HepG2 (cell line): ENCODE measurements at regions not wholly inside any gene's neighbourhood (a gene's known extent, or its start where the extent isn't known, plus 50 kb on each side); places are given as distances from the start of the nearest gene placed in this dataset.

Experiments
- ATAC-seq: fragments of 200-7000 bp; cut with Tn5 transposase; 3 replicates; pipeline ENCODE4 v1.9.1; 2020; ENCODE audit warnings: mild to moderate bottlenecking, moderate library complexity
- BruUV-seq: library from RNA; stranded (reverse); fragments of 400-500 nt; replicated peaks from 2 replicates; lab custom pipeline; 2021; lab: Mats Ljungman, UMichigan
- CTCF ChIA-PET: fragments of 300-600 bp; formaldehyde crosslinking; extraction: SDS; loops from one replicate; lab custom pipeline; 2021; ENCODE audit warnings: low total read pairs, inconsistent platforms, low intra/inter-chr PET ratio; lab: Yijun Ruan, JAX
- POLR2A ChIA-PET: fragments of 350-600 bp; sonication (Branson Sonifier 250); formaldehyde crosslinking; loops from one replicate; lab custom pipeline; 2020; ENCODE audit warnings: antibody characterized with exemption, inconsistent platforms; lab: Yijun Ruan, JAX
- DNase-seq: peaks from one replicate; pipeline ENCODE4 v3.0.0-alpha.2; 2015; ENCODE audit warnings: low spot score
- FAIRE-seq: peaks from 3 replicates; lab custom pipeline; 2011; peaks lifted over from hg19 to GRCh38; lab: Jason Lieb, UNC
- H2AFZ ChIP-seq: one replicate; pipeline ENCODE4 v1.6.1; 2011; ENCODE audit warnings: low read length, inconsistent platforms
- H3K27ac ChIP-seq: fragments of 300-600 bp; 3 replicates; pipeline ENCODE4 v1.8.0; 2011; ENCODE audit warnings: mixed run types, mild to moderate bottlenecking, mixed read lengths, low read length, inconsistent platforms; ENCODE audit not compliant: insufficient read depth; ENCODE audit errors: extremely low read length
- H3K27me3 ChIP-seq, 2 experiments: fragments of 200-600 bp in 1 of 2; 2 replicates in 1 of 2; 3 replicates in 1 of 2; pipeline versions ENCODE4 v1.6.0 to v1.8.0; 2011; ENCODE audit warnings: low read length in 2 of 2, mild to moderate bottlenecking in 2 of 2, moderate library complexity in 2 of 2, inconsistent platforms in 1 of 2; ENCODE audit not compliant: insufficient read depth in 2 of 2, control insufficient read depth in 1 of 2
- H3K36me3 ChIP-seq, 2 experiments: fragments of 200-600 bp in 1 of 2; replicated peaks in 1 of 2; 2 replicates in 1 of 2; 3 replicates in 1 of 2; pipeline versions ENCODE4 v1.5.1 to v1.8.0; 2011; ENCODE audit warnings: low read length in 2 of 2, inconsistent platforms in 1 of 2; ENCODE audit not compliant: insufficient read depth in 2 of 2, control insufficient read depth in 1 of 2
- H3K4me1 ChIP-seq: 2 replicates; pipeline ENCODE4 v1.5.1; 2012; ENCODE audit warnings: low read length, inconsistent platforms; ENCODE audit not compliant: insufficient read depth
- H3K4me2 ChIP-seq: 2 replicates; pipeline ENCODE4 v1.6.0; 2011; ENCODE audit warnings: low read depth, low read length, inconsistent platforms
- H3K4me3 ChIP-seq, 3 experiments: fragments of 200-600 bp in 1 of 3; sonication (generic), shearing (Covaris generic) in 1 of 3; replicated peaks in 1 of 3; 2 replicates each; pipeline ENCODE4 v1.5.1; 2011 to 2016; ENCODE audit warnings: low read length in 3 of 3, inconsistent platforms in 2 of 3, low read depth in 2 of 3, mild to moderate bottlenecking in 2 of 3, control low read depth in 1 of 3, mixed read lengths in 1 of 3; ENCODE audit not compliant: insufficient read depth in 1 of 3
- H3K79me2 ChIP-seq: one replicate; pipeline ENCODE4 v1.6.1; 2011; ENCODE audit warnings: low read length, inconsistent platforms; ENCODE audit not compliant: insufficient read depth
- H3K9ac ChIP-seq: 2 replicates; pipeline ENCODE4 v1.6.0; 2011; ENCODE audit warnings: mild to moderate bottlenecking, low read depth, low read length, inconsistent platforms; ENCODE audit not compliant: insufficient read depth
- H3K9me3 ChIP-seq: 2 replicates; pipeline ENCODE4 v1.5.1; 2012; ENCODE audit warnings: mild to moderate bottlenecking, low read length
- H4K20me1 ChIP-seq: 2 replicates; pipeline ENCODE4 v1.6.0; 2011; ENCODE audit warnings: inconsistent platforms, mild to moderate bottlenecking, low read length, moderate library complexity; ENCODE audit not compliant: insufficient read depth
- MAFF ChIP-seq: IDR thresholded peaks from 2 replicates; pipeline ENCODE4 v1.6.1; 2011; ENCODE audit warnings: low read depth, low read length, improper control_type of control experiment
- MED8 ChIP-seq: sonication (generic); formaldehyde crosslinking; IDR thresholded peaks from 2 replicates; pipeline ENCODE4 v1.8.1; 2023; ENCODE audit warnings: mild to moderate bottlenecking, missing genetic modification reagents; ENCODE audit not compliant: insufficient replicate concordance
- ZKSCAN5 ChIP-seq: sonication (generic); formaldehyde crosslinking; IDR thresholded peaks from 2 replicates; pipeline ENCODE4 v1.5.1; 2020; ENCODE audit warnings: mild to moderate bottlenecking, missing genetic modification reagents
- ZNF580 ChIP-seq: IDR thresholded peaks from 2 replicates; pipeline ENCODE4 v1.6.1; 2016; ENCODE audit warnings: low read depth, borderline replicate concordance
- ZNF724P ChIP-seq: sonication (generic); formaldehyde crosslinking; IDR thresholded peaks from 2 replicates; pipeline ENCODE4 v1.8.0; 2022; ENCODE audit warnings: missing genetic modification reagents, borderline replicate concordance
- WGBS: methylation state at CpG from one replicate; pipeline ENCODE4 v1.1.6; 2017; ENCODE audit warnings: low lambda C conversion rate; 5-methylcytosine and 5-hydroxymethylcytosine counted together
- in situ Hi-C: cut with HindIII; loops from 2 replicates; pipeline ENCODE4 v1.10.0; 2017; ENCODE audit warnings: low pct_unique_long_range_greater_than_20kb; ENCODE audit not compliant: extremely low pct_ligation_motif_present
- intact Hi-C: fragments of 100-400 bp; cut with micrococcal nuclease; formaldehyde crosslinking; loops from one replicate; pipeline ENCODE4 v1.10.0; 2022; ENCODE audit not compliant: unreplicated experiment
- TF ChIP-seq, protein P1 (sequence below): IDR thresholded peaks from 2 replicates; pipeline ENCODE4 v1.6.1; 2016; ENCODE audit warnings: low read depth, missing genetic modification reagents, missing compliant biosample characterization

- no peaks in the 10 kb centered on the region for H3K36me3 ChIP-seq
- ChIA-PET POLR2A (no interaction called here), CTCF (no interaction called here)
- in situ Hi-C loops: loop anchor here (25.0 kb wide), 1 partner anchor 244 kb away; no protein-coding TSS in a partner anchor
- no peak for DNase-seq
- no peak for FAIRE-seq
- no peaks in the 10 kb centered on the region for H3K79me2 ChIP-seq
- H3K4me3 ChIP-seq: no peak overlapping the region
- H3K27me3 ChIP-seq: no peaks in the 10 kb centered on the region
- no peaks in the 10 kb centered on the region for H3K9me3 ChIP-seq
- no peaks in the 10 kb centered on the region for H3K4me1 ChIP-seq
- BruUV-seq: no TSS peak
- no peak overlapping the region for H3K27ac ChIP-seq
- no peak for ATAC-seq
- 5% methylated on average over 1 of the region's 1 CpG for WGBS
- no peak overlapping the region for H3K4me2 ChIP-seq
- no peak for TF ChIP-seq ZNF580
- TF ChIP-seq ZKSCAN5 (CRISPR knock-in tag): no peak
- TF ChIP-seq, protein P1, sequence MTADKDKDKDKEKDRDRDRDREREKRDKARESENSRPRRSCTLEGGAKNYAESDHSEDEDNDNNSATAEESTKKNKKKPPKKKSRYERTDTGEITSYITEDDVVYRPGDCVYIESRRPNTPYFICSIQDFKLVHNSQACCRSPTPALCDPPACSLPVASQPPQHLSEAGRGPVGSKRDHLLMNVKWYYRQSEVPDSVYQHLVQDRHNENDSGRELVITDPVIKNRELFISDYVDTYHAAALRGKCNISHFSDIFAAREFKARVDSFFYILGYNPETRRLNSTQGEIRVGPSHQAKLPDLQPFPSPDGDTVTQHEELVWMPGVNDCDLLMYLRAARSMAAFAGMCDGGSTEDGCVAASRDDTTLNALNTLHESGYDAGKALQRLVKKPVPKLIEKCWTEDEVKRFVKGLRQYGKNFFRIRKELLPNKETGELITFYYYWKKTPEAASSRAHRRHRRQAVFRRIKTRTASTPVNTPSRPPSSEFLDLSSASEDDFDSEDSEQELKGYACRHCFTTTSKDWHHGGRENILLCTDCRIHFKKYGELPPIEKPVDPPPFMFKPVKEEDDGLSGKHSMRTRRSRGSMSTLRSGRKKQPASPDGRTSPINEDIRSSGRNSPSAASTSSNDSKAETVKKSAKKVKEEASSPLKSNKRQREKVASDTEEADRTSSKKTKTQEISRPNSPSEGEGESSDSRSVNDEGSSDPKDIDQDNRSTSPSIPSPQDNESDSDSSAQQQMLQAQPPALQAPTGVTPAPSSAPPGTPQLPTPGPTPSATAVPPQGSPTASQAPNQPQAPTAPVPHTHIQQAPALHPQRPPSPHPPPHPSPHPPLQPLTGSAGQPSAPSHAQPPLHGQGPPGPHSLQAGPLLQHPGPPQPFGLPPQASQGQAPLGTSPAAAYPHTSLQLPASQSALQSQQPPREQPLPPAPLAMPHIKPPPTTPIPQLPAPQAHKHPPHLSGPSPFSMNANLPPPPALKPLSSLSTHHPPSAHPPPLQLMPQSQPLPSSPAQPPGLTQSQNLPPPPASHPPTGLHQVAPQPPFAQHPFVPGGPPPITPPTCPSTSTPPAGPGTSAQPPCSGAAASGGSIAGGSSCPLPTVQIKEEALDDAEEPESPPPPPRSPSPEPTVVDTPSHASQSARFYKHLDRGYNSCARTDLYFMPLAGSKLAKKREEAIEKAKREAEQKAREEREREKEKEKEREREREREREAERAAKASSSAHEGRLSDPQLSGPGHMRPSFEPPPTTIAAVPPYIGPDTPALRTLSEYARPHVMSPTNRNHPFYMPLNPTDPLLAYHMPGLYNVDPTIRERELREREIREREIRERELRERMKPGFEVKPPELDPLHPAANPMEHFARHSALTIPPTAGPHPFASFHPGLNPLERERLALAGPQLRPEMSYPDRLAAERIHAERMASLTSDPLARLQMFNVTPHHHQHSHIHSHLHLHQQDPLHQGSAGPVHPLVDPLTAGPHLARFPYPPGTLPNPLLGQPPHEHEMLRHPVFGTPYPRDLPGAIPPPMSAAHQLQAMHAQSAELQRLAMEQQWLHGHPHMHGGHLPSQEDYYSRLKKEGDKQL (CRISPR knock-in tag): no peak
- no peak for TF ChIP-seq MAFF
- TF ChIP-seq MED8 (CRISPR knock-in tag): no peak
- TF ChIP-seq ZNF724P (CRISPR knock-in tag): no peak
- TF ChIP-seq, all 625 proteins: peak for 0
- intact Hi-C loops: no loop called here
- Histone ChIP-seq H4K20me1 (no peaks in the 10 kb centered on the region), H2AFZ (no peak overlapping the region), H3K9ac (no peak overlapping the region)
These were observed 296.7 kb downstream of the HINT1 start for GRCh38 chr5:130868186-130868840.
